Thoracic aorta (tissue), 2 donors: ENCODE measurements at regions not wholly inside any gene's neighbourhood (a gene's known extent, or its start where the extent isn't known, plus 50 kb on each side); places are given as distances from the start of the nearest gene placed in this dataset.

Source experiments
- ATAC-seq: fragments of 150-250 bp; one replicate; pipeline ENCODE4 v1.8.0; 2017; ENCODE audit warnings: low read depth; ENCODE audit not compliant: insufficient number of reproducible peaks, low FRiP score
- DNase-seq: peaks from one replicate; pipeline ENCODE4 v3.0.0-alpha.2; 2020; ENCODE audit warnings: low spot score
- H3K27ac ChIP-seq, 2 donors: fragments of 200-600 bp; sonication (generic); 1 replicate in 1 of 2; 2 replicates in 1 of 2; pipeline ENCODE4 v1.5.1; 2016; ENCODE audit warnings: mild to moderate bottlenecking in 2 of 2, moderate library complexity in 2 of 2
- H3K27me3 ChIP-seq: fragments of 200-600 bp; sonication (generic); replicated peaks from 2 replicates; pipeline ENCODE4 v1.6.0; 2016; ENCODE audit warnings: mild to moderate bottlenecking; ENCODE audit not compliant: insufficient read depth
- H3K36me3 ChIP-seq: fragments of 200-600 bp; sonication (generic); one replicate; pipeline ENCODE4 v1.5.1; 2016
- H3K4me1 ChIP-seq, 2 donors: fragments of 200-600 bp; sonication (generic); 1 replicate in 1 of 2; 2 replicates in 1 of 2; pipeline versions ENCODE4 v1.5.1 to v1.6.0; 2016; ENCODE audit warnings: low read depth in 2 of 2, mild to moderate bottlenecking in 1 of 2; ENCODE audit not compliant: control insufficient read depth in 1 of 2
- H3K4me3 ChIP-seq: fragments of 200-600 bp; sonication (generic); 2 replicates; pipeline ENCODE4 v1.5.1; 2016; ENCODE audit warnings: mild to moderate bottlenecking
- H3K9me3 ChIP-seq: fragments of 200-600 bp; sonication (generic); 2 replicates; pipeline ENCODE4 v1.5.1; 2016
- TF ChIP-seq, protein P1 (sequence below): fragments of 200-600 bp; sonication (generic); IDR thresholded peaks from one replicate; pipeline ENCODE4 v1.5.1; 2019; ENCODE audit warnings: antibody characterized with exemption

DNA sequence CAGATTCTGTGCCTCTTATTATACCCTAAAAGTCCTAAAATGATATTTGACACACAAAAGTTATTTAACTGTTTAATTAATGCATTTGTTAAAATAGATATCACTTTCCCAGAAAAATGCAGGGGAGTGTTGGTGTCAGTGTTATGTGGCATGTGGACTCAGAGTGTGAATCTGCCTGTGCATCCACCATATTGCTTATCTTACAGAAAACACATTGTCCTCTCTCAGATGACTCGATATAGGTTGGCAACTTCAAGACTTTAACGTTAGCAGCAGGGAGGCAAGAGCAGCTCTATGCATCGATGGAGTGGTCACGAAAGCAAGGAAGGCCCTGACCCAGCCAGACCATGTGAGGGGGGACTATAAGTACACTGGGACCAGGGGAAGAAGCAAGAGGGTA is 165.4 kb upstream of the DCBLD2 start:
- ATAC-seq: no peak
- no peaks in the 10 kb centered on the region for H3K4me1 ChIP-seq
- no peaks in the 10 kb centered on the region for H3K36me3 ChIP-seq
- DNase-seq: no peak
- H3K4me3 ChIP-seq: no peak overlapping the region
- H3K9me3 ChIP-seq: peaks cover 3% of the 10 kb centered on the region
- TF ChIP-seq, protein P1, sequence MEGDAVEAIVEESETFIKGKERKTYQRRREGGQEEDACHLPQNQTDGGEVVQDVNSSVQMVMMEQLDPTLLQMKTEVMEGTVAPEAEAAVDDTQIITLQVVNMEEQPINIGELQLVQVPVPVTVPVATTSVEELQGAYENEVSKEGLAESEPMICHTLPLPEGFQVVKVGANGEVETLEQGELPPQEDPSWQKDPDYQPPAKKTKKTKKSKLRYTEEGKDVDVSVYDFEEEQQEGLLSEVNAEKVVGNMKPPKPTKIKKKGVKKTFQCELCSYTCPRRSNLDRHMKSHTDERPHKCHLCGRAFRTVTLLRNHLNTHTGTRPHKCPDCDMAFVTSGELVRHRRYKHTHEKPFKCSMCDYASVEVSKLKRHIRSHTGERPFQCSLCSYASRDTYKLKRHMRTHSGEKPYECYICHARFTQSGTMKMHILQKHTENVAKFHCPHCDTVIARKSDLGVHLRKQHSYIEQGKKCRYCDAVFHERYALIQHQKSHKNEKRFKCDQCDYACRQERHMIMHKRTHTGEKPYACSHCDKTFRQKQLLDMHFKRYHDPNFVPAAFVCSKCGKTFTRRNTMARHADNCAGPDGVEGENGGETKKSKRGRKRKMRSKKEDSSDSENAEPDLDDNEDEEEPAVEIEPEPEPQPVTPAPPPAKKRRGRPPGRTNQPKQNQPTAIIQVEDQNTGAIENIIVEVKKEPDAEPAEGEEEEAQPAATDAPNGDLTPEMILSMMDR: no peak
- H3K27me3 ChIP-seq: no peaks in the 10 kb centered on the region
- H3K27ac ChIP-seq: no peak overlapping the region

DNA sequence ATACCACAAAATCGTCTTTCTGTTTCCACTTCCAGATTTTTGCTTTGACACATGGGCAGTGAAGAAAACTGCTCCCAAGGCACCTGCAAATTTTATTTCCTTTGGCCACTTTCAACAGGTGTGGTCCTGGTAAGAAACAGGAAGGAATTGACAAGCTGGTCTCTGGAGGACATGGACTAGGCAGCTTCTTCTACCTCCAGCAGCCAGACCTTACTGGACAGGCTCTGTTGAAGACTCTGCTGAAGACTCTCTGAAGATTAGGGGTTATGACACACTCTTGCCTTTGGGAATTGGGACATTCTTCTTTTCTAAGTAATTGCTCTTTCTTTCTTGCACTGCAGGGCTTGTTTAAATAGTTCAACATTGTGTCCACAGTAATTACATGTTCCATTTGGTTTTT is 147.7 kb upstream of the DCBLD2 start:
- no peaks in the 10 kb centered on the region for H3K36me3 ChIP-seq
- no peaks in the 10 kb centered on the region for H3K4me1 ChIP-seq
- H3K27me3 ChIP-seq: no peaks in the 10 kb centered on the region
- no peaks in the 10 kb centered on the region for H3K9me3 ChIP-seq
- H3K4me3 ChIP-seq: no peak overlapping the region
- TF ChIP-seq, protein P1: no peak
- no peak for ATAC-seq
- H3K27ac ChIP-seq: no peak overlapping the region
- DNase-seq: no peak

DNA sequence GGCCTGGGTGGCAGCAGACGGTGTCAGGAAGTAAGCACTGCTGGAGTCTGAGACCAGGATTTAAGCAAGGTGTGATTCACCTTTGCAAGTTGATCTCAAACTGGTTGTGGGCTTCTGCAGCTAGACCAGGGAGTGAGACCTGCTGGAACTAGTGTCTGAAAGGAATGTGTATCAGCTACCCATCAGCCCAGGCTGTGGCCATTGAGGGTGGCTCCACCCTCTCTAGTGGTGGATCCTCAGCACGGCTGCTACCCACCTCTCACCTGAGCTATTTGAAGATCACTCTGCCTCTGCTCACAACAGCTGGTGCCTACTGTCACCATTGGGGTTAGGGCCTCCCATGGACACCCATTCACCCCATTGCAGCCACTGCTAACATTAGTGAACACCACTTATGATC is 140.3 kb upstream of the DCBLD2 start:
- Histone ChIP-seq H3K27me3 (no peaks in the 10 kb centered on the region), H3K27ac (no peak overlapping the region), H3K36me3 (no peaks in the 10 kb centered on the region), H3K9me3 (no peaks in the 10 kb centered on the region), H3K4me3 (no peak overlapping the region), H3K4me1 (no peaks in the 10 kb centered on the region)
- TF ChIP-seq, protein P1: no peak
- no peak for ATAC-seq
- DNase-seq: no peak

GRCh38 chr3:99031778-99032177 is 130.3 kb upstream of the DCBLD2 start:
- no peak overlapping the region for H3K27ac ChIP-seq
- peaks cover 6% of the 10 kb centered on the region for H3K9me3 ChIP-seq
- TF ChIP-seq, protein P1: no peak
- H3K4me1 ChIP-seq: no peaks in the 10 kb centered on the region
- no peak overlapping the region for H3K4me3 ChIP-seq
- no peaks in the 10 kb centered on the region for H3K36me3 ChIP-seq
- DNase-seq (no peak), ATAC-seq (no peak)
- no peaks in the 10 kb centered on the region for H3K27me3 ChIP-seq

DNA sequence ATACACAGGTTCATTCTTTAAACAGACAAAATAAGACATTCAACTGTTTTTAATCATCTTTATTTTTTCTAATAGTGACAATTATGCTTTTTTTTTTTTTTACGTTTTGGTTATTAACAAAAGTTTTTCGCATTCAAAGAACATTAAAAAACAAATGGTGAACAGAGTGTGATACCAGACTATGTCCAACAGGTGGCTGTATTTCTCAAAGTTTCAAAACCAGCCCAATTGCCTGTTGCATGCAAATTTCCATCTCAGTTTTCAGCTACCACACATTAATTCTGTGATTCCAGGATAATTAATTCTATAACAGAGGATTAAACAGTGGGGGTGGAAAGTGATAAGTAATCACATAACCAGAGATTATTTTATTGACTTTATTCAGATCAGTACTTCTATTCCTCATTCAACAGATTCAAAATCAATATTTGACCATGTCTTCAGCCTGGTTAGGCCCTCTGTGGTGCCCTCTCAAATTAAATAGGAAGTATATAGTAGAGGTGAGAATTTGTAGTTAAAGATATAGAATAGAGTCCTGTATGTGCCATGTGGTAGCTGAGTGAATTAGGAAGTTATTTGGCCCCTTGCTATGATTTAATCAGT is 122.2 kb upstream of the DCBLD2 start:
- DNase-seq: no peak
- Histone ChIP-seq H3K36me3 (no peaks in the 10 kb centered on the region), H3K4me3 (no peak overlapping the region), H3K9me3 (peaks cover 6% of the 10 kb centered on the region), H3K27ac (no peak overlapping the region), H3K27me3 (no peaks in the 10 kb centered on the region), H3K4me1 (peaks cover 0 to 4% of the 10 kb centered on the region in 2 donors)
- TF ChIP-seq, protein P1: peak; percentile 72
- ATAC-seq: no peak
